RPMI7951 (cell line): ENCODE measurements at regions not wholly inside any gene's neighbourhood (a gene's known extent, or its start where the extent isn't known, plus 50 kb on each side); places are given as distances from the start of the nearest gene placed in this dataset.
"Not testable (repeated sequence)": the region's sequence is repeated elsewhere in the genome, so short reads cannot be mapped to it uniquely, and the experiment has no call there.

ENCODE experiments used
- DNase-seq: peaks from one replicate; pipeline ENCODE4 v3.0.0-alpha.2; 2012; ENCODE audit warnings: low read depth

DNA sequence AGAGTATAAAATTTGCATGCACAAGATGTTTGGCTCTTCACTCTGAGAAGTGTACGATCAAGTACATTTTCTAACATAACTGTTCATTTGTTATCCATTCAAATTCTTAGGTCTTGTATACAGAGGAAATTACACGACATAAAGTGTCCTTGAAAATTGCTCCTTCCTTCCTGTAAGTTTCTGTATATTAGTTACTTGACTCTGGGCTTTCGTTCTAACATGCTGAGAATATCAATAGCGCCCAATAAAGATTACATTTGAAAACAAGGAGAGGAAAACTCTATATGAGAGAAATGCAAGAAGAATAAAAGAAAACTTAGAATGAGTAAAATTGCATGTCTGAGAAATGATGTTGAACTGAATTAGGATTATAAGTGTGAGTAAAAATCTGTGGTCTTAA is 722.5 kb upstream of the CADM2 start:
- no peak for DNase-seq

DNA sequence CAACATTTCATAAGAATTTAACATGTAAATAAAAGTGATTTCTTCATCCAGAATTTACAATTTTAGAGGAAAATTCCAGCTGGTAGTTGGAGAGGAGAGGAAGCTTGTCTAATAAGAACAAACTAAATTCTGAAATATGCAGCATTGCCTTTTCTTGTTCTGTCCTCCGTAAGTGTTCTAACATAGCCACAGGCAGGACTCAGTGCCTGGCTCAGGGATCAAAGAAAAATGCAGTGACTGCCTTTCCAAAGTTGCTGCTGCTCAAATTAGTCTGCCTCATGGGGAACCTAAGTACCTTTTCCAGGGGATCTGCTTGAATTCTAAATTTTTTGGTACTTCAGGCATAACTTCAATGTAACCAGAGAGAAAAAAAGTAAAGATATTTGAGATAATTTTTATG is 713.0 kb upstream of the CADM2 start:
- DNase-seq = no peak

DNA sequence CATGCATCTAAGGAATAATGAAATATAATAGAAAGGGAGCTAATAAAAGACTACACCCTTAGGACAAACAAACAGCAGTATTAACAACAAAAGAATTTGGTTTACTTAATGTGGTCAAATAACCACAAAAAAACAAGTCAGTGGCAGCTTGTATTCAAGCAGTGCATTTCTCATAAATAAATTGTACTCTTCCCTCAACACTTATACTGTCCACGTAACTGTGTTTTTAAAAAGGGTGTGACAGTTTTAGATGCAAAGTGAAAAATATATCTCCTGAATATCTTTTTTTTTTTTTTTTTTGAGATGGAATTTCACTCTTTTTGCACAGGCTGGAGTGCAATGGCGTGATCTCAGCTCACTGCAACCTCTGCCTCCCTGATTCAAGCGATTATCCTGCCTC is 698.2 kb upstream of the CADM2 start:
- DNase-seq = no peak

DNA sequence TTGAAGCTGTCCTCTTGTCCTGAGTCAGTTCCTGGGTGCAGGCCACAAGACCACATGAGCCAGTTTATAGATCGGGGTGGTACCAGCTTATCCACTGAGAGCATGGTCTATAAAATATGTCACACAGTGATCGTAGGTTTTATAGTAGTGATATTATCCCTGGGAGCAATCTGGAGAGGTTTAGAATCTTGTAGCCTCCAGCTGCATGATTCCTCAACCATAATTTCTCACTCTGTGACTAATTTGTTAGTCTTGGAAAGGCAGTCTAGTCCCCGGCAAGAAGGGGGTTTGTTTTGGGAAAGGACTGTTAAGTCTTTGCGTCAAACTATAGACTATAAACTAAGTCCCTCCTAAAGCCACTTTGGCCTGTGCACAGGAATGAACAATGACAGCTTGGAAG is 693.0 kb upstream of the CADM2 start:
- no peak for DNase-seq

- no peak for DNase-seq
Observed at GRCh38 chr3:84275532-84275931, 683.3 kb upstream of the CADM2 start.

GRCh38 chr3:84277562-84278224 is 681.1 kb upstream of the CADM2 start:
- DNase-seq = no peak

- DNase-seq = no peak
Observed at GRCh38 chr3:84292128-84292527, 666.7 kb upstream of the CADM2 start.

- DNase-seq = no peak
Observed at GRCh38 chr3:84299329-84299728, 659.5 kb upstream of the CADM2 start.

DNA sequence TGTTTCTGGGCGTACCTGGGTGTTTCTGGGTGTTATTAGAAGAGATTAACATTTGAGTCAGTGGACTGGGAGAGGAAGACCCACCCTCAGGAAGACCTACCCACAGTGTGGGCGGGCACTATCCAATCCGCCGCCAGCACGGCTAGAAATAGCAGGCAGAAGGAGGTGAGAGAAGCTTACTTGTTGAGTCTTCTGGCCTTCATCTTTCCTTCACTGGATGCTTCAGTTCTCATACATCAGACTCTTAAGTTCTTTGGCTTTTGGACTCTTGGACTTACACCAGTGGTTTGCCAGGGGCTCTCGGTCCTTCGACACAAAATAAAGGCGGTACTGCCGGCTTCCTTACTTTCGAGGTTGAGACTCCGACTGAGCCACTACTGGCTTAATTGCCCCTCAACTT is 654.6 kb upstream of the CADM2 start:
- no peak for DNase-seq

DNA sequence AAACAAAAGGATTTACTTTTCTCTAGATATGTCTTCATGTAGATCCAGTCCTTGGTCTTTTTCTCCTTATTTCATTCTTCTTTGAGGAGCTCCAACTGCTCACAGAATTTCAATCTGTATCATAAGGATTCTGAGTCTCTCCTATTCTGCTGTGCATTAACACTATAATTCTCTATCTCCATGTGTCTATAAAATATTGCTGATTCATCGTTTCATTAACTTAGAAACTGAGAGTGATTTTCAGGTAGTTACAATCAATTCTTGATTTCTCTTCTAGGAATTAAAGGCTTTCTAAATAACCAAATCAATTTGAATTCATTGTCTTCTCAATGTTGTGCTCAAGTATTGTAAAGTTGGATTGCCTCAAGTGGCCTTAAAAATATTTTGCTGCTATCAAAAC is 651.5 kb upstream of the CADM2 start:
- DNase-seq = no peak

DNA sequence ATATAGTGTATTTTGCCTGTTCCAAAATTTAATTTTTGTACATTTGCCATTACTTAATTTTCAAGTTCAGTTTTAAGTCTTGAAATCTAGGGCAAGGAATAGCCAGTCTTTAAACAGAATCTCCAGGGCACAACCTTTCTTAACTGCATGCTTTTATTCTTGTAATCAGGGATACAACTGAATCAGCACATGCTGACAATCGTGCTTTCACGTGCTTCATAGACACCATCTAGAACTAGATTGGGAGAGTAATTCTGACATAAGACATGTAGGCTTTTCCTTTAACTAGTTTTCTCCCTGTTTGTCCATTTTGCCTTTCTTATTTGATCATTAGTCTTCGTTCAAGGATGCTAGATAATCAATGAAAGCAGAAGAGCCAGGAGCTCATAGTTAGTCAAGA is 650.4 kb upstream of the CADM2 start:
- no peak for DNase-seq

DNA sequence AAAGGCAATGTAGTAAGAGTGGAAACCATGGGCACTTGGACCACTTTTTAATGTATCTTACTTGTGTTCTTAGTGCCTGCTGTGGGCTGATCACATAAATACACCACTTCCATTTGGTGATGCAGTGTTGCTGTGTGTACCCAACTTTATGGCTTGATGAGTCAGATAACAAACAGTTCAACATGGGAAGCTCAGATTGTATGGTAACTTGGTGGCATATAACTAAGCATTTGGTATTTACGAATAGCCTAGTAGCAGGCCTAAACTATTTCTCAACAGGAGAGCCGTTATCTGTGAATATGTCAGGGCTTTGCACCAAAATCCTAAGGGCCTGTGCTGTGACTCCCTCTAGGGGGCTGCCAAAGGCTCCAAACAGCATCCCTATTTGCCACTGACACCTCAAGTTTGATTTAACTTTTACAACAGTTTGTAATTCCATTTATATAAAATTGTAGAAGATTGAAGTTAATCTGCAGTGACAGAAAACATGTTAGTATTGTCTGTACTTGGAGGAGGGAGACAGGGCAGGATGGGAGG is 640.4 kb upstream of the CADM2 start:
- DNase-seq = no peak

DNA sequence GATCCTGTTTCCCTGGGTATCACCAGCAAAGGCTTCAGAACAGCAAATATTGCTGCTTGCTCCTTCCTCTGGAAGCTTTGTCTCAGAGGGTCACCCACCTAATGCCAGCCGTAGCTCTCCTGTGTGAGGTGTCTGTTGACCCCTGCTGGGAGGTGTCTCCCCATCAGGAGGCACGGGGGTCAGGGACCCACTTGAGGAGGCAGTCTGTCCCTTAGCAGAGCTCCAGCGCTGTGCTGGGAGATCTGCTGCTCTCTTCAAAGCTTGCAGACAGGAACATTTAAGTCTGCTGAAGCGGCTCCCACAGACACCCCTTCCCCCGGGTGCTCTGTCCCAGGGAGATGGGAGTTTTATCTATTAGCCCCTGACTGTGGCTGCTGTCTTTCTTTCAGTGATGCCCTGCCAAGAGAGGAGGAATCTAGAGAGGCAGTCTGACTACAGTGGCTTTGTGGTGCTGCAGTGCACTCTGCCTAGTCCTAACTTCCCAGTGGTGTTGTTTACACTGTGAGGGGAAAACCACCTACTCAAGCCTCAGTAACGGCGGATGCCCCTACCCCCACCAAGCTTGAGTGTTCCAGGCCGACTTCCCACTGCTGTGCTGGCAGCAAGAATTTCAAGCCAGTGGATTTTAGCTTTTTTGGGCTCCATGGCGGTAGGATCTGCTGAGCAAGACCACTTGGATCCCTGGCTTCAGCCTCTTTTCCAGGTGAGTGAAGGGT is 593.1 kb upstream of the CADM2 start:
- not testable (repeated sequence) for DNase-seq
